Thyroid gland (tissue), 4 donors: ENCODE measurements at regions not wholly inside any gene's neighbourhood (a gene's known extent, or its start where the extent isn't known, plus 50 kb on each side); places are given as distances from the start of the nearest gene placed in this dataset.

Experiments
- DNase-seq, 2 donors: peaks; one replicate each; pipeline ENCODE4 v3.0.0-alpha.2; 2019
- H3K27ac ChIP-seq, 3 donors: fragments of 200-600 bp; sonication (generic); 1 replicate in 2 of 3; 2 replicates in 1 of 3; pipeline ENCODE4 v1.5.1; 2016 to 2019; ENCODE audit warnings: mild to moderate bottlenecking in 1 of 3, moderate library complexity in 1 of 3
- H3K27me3 ChIP-seq: fragments of 200-600 bp; sonication (generic); one replicate; pipeline ENCODE4 v1.5.1; 2019
- H3K36me3 ChIP-seq, 2 donors: fragments of 200-600 bp; sonication (generic); one replicate each; pipeline ENCODE4 v1.5.1; 2016 to 2019
- H3K4me1 ChIP-seq, 2 donors: fragments of 200-600 bp; sonication (generic); one replicate each; pipeline ENCODE4 v1.5.1; 2017 to 2019
- H3K4me3 ChIP-seq, 3 donors: fragments of 200-600 bp; sonication (generic); replicated peaks in 1 of 3; 1 replicate in 2 of 3; 2 replicates in 1 of 3; pipeline ENCODE4 v1.5.1; 2016; ENCODE audit warnings: mild to moderate bottlenecking in 1 of 3
- H3K9me3 ChIP-seq: fragments of 200-600 bp; sonication (generic); one replicate; pipeline ENCODE4 v1.5.1; 2017
- CTCF ChIP-seq, 6 experiments: fragments of 200-600 bp in 3 of 6; fragments of 450-650 bp in 3 of 6; sonication (generic) in 3 of 6; IDR thresholded peaks; one replicate each; pipeline ENCODE4 v1.5.1; 2016 to 2019; ENCODE audit warnings: antibody characterized with exemption in 6 of 6, mild to moderate bottlenecking in 2 of 6, inconsistent platforms in 1 of 6, moderate library complexity in 1 of 6
- POLR2A ChIP-seq, 2 donors: fragments of 450-650 bp; IDR thresholded peaks; one replicate each; pipeline ENCODE4 v1.6.1; 2017; ENCODE audit warnings: antibody characterized with exemption in 2 of 2, mild to moderate bottlenecking in 2 of 2, moderate library complexity in 1 of 2
- WGBS, 2 donors: methylation state at CpG; one replicate each; pipeline ENCODE4 v1.1.5; 2017; 5-methylcytosine and 5-hydroxymethylcytosine counted together
- intact Hi-C: fragments of 100-400 bp; cut with DNase I; formaldehyde crosslinking; loops from one replicate; pipeline ENCODE4 v1.15.1; 2023

- no peak overlapping the region for H3K4me3 ChIP-seq
- no peak overlapping the region for H3K27ac ChIP-seq
- intact Hi-C loops = no loop called here
- WGBS, 2 donors = 91 to 92% methylated on average over 6 of the region's 6 CpGs
- no peak for TF ChIP-seq CTCF (IDR thresholded peaks at IDR 0.05)
- no peak for TF ChIP-seq POLR2A (IDR thresholded peaks at IDR 0.05)
- H3K4me1 ChIP-seq = no peaks in the 10 kb centered on the region
- no peaks in the 10 kb centered on the region for H3K36me3 ChIP-seq
- DNase-seq = no peak
- no peaks in the 10 kb centered on the region for H3K9me3 ChIP-seq
- no peaks in the 10 kb centered on the region for H3K27me3 ChIP-seq
These were observed 204.3 kb downstream of the ATPSCKMT start for GRCh38 chr5:10045376-10045775.

- Histone ChIP-seq H3K4me1 (no peaks in the 10 kb centered on the region), H3K4me3 (no peak overlapping the region), H3K27ac (no peak overlapping the region), H3K9me3 (no peaks in the 10 kb centered on the region), H3K27me3 (no peaks in the 10 kb centered on the region), H3K36me3 (no peaks in the 10 kb centered on the region)
- WGBS, 2 donors = 89 to 91% methylated on average over 3 of the region's 3 CpGs
- TF ChIP-seq CTCF (IDR thresholded peaks at IDR 0.05) = no peak
- no peak for TF ChIP-seq POLR2A (IDR thresholded peaks at IDR 0.05)
- no peak for DNase-seq
- intact Hi-C loops = no loop called here
These were observed 213.4 kb downstream of the ATPSCKMT start for GRCh38 chr5:10036136-10036815.

DNA sequence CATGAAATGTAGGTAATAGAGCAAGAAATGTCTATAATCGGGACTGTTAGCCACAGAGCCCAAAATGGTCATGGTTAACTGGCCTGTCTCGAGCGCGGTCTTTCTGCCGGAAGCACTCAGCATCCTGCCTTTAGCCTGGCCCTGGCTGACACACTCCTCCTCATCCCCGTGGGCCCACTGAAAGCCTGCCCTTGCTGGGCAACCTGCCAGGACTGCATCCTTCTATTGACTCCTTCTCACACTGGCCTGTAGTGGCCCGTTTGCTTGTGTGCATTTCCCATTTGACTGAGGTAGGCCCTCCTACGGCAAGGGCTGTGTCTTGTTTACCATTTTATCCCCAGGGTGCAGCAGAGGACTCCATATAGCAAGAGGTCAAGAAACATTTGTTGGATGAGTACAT lies 215.7 kb downstream of the ATPSCKMT start:
- intact Hi-C loops = no loop called here
- H3K36me3 ChIP-seq = no peaks in the 10 kb centered on the region
- H3K27me3 ChIP-seq = no peaks in the 10 kb centered on the region
- no peaks in the 10 kb centered on the region for H3K4me1 ChIP-seq
- WGBS, 2 donors = 42 to 56% methylated on average over 8 of the region's 8 CpGs
- H3K27ac ChIP-seq = no peak overlapping the region
- peak in 1 of 2 donors; percentile 6 for DNase-seq
- TF ChIP-seq POLR2A (IDR thresholded peaks at IDR 0.05) (no peak), CTCF (IDR thresholded peaks at IDR 0.05) (no peak)
- H3K9me3 ChIP-seq = no peaks in the 10 kb centered on the region
- H3K4me3 ChIP-seq = no peak overlapping the region

DNA sequence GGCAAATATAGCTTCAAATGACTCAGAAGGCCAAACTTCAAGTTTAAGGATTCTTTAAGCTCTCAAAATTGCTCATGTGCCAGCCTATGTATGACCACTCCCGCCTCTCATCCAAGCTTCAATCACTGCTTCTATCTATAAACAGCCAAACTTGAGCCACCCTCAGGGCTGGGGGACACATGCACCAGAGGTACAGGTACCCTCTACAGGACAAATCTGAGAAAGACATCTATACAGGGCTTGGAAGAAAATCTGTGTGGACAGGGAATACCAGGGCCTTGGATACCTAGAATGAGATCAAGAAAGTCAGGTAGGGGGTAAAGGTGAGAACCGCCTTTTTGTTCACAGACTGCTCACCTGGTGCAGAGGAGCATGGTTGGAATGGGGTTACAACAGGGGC lies 217.9 kb downstream of the ATPSCKMT start:
- Histone ChIP-seq H3K4me1 (no peaks in the 10 kb centered on the region), H3K9me3 (no peaks in the 10 kb centered on the region), H3K27me3 (no peaks in the 10 kb centered on the region), H3K4me3 (no peak overlapping the region), H3K27ac (no peak overlapping the region), H3K36me3 (no peaks in the 10 kb centered on the region)
- WGBS, 2 donors = 96 to 97% methylated on average over 2 of the region's 2 CpGs
- intact Hi-C loops = no loop called here
- TF ChIP-seq POLR2A (IDR thresholded peaks at IDR 0.05) (no peak), CTCF (IDR thresholded peaks at IDR 0.05) (no peak)
- DNase-seq = no peak

- Histone ChIP-seq H3K27ac (no peak overlapping the region), H3K27me3 (no peaks in the 10 kb centered on the region), H3K4me1 (no peaks in the 10 kb centered on the region), H3K4me3 (no peak overlapping the region), H3K36me3 (no peaks in the 10 kb centered on the region), H3K9me3 (no peaks in the 10 kb centered on the region)
- TF ChIP-seq POLR2A (IDR thresholded peaks at IDR 0.05) = no peak
- peak in 4 of 6 experiments; percentile 15 to 48 (median 30) for TF ChIP-seq CTCF (IDR thresholded peaks at IDR 0.05)
- WGBS, 2 donors = 88 to 96% methylated on average over 2 of the region's 2 CpGs
- intact Hi-C loops = no loop called here
- DNase-seq = no peak
These were observed 219.4 kb downstream of the ATPSCKMT start for GRCh38 chr5:10030219-10030831.
